ENCODE measurements at regions not wholly inside any gene's neighbourhood (a gene's known extent, or its start where the extent isn't known, plus 50 kb on each side); places are given as distances from the start of the nearest gene placed in this dataset.
"Not testable (repeated sequence)": the region's sequence is repeated elsewhere in the genome, so short reads cannot be mapped to it uniquely, and the experiment has no call there.

DNA sequence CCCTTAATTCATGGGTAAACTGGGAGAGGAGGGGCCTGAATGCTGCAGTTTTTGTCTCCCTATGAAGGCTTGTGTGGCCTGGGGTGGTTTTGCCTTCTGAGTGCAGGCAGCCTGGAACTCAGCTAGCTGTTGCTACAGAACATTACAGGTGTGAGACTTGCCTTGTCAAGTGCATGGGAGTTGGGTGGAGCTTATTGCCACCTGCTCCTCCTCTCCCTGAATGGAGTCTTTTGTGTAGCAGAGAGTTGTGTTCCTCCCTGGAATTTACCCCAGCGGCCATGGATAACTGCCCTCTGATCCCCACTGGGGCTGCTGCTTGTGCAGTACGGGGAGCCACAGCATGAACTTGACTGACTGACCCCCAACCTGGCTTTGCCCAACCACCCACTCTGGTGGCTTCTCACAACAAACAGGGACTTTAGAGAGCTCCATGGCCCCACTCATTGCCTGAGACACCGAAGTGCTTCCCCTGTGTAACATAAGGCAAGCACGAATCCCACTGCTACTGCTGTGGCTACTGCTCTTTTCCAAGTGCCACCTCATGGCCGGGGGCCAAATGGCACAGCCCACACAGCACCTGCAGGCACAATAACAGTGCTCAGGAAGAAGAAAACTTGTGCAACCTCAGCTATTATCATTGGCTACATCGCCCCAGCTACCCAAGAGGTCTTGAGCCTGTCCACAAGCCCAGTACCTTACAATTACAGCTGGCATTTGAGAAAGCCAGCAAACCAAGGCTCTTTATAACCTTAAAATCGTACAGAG lies 942.9 kb downstream of the CDH18 start:
- DNase-seq (ENCODE audit: low read depth, low spot score), result no peak

DNA sequence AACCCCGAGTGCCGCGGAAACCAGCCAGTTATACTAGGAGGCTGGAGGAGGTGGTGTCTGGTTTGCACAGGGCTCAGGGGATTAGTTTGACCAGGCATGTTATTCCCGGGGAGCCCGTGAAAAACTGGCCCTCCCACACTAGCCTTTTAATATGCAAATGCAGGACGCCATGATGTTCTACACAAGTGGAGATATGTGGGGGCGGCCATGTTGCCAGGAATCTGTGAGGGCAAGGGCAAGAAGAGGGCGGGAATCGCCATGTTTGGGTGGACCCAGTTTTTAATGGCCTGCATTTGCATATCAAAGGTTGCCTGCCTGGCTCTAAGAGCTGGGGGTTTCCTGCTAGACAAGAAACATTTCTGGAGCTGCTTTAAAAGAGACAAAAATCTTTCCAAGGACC lies 940.7 kb downstream of the CDH18 start:
- DNase-seq (ENCODE audit: low read depth, low spot score), result no peak

DNA sequence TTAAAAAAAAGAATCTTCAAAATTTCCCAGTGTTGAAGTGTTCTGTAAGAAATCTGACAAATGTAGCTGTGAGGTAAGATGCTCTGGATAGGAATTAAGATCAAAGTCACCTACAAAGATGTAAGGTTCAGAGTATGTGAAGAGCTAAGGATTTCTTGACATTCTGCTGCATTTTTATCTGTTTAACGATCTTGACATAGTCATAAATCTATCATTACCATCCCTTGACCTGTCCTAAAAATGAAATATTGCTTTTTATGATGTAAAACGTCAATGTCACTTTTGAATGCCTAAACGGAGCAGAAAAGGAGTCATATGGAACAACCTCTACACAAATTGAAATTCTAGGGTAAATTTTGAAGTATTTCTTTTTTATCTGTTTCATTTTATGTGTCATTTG lies 939.3 kb downstream of the CDH18 start:
- DNase-seq (ENCODE audit: low read depth, low spot score), result no peak

DNA sequence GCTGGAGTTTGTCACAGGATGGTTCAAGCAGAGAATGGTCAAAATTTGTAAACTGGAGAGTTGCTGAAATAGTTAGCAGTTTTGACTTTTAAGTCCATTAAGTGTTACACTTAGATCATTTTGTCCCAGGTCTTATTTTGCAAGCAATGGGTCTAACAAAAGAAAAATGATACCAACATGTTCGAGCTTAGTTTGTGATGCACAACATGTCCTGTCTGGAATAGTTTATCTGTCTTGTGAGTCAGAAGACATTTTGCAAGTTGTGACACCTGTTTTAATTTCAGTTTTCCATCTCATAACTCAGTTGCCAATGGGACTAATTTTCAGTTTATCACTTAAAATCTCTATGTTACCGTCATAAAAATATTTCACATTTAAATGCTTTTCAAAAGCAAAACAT lies 929.8 kb downstream of the CDH18 start:
- no peak for DNase-seq (ENCODE audit: low read depth, low spot score)

DNA sequence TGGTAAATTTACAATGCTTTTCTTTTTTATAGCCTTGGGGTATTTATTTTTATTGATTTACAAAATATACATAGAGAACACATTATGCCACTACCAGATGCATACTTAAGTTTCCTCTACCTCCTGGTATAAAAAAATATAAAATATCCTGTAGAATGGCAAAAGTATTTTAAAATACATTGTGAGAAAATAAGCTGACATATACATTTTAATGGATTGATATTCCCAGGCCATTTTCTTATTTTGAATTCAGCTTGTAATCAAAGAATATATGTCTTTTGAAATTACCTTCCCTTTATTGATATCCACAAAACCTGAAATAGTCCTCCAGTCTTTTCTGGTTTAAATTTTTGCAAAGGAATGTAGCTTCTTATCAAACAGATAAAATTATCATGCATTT lies 923.9 kb downstream of the CDH18 start:
- no peak for DNase-seq (ENCODE audit: low read depth, low spot score)

DNA sequence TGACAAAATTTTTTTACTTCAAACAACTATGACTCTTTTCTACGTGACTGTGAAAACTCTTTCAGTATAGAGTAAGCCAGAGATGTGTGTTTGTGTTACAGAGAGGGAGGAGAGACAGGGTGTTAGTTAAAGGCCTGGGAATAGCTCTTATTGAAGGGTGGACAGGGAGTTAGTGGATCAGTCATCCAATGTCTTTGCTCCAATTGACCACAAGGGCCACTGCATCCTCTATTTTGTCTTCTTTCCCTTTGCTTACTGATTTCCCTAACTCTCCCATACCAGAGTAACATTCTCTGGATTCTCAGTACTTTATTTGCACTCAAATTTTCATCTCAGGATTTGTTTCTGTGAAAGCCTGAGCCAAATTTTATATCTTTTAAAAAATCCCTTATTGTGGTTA lies 920.3 kb downstream of the CDH18 start:
- no peak for DNase-seq (ENCODE audit: low read depth, low spot score)

DNA sequence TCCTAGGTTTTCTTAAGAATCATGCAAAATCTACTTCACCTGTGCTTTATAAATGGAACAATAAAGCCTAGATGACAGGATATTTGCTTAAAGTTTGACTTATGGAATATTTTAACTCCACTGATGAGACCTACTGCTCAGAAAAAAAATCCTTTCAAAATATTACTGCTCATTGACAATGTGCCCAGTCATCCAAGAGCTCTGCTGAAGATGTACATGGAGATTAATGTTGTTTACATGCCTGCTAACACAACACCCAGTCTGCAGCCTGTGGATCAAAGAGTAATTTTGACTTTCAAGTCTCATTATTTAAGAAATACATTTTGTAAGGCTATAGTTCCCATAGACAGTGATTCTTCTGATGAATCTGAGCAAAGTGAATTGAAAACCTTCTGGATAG lies 889.6 kb downstream of the CDH18 start:
- no peak for DNase-seq (ENCODE audit: low read depth, low spot score)

DNA sequence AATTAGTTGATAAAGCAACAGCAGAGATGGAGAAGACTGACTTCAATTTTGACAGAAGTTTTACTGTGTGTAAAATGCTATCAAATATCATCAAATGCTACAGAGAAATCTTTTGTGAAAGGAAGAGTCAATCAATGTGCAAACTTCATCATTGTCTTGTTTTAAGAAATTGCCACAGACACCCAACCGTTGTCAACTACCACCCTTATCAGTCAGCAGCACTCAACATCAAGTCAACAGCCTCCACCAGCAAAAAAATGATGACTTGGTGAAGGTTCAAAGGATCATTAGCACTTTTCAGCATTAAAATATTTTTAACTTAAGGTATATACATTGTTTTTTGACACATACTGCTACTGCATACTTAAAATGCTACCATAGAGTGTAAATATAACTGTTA lies 888.8 kb downstream of the CDH18 start:
- DNase-seq (ENCODE audit: low read depth, low spot score), result no peak

DNA sequence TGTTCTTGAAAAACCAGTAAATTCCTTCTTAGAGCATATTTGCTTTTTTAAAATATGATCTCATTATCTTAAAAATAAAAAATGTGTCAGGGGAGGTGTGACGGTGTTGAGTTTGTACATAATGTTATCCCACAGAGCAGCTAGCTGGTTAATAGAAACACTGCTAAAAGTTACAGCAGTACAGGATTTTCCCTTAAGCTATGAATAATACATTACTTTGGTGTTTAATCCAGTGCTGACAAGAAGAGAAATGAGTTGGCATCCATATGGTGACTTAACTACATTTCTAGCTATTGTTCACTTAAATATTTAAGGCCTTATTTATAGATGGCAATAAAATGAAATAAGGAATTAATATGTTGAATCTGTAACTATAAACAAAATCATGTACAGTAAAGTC lies 883.1 kb downstream of the CDH18 start:
- DNase-seq (ENCODE audit: low read depth, low spot score), result no peak

DNA sequence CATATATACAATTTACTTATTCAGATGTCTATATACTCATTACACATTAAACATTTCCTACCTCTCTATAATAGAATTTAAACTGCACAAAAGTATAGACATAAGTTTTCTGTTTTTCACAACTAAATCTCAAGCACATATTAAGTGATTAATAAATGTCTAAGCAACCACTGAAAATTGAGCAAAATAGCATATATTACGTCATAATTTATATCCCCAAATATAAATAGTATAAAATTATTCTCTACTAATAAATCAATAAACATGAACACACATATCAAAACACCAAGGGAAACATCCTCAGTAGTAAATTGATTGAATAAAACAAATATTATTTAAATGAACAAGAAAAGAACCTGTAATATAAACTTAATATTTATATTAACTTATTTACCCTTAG lies 865.1 kb downstream of the CDH18 start:
- DNase-seq (ENCODE audit: low read depth, low spot score), result no peak

DNA sequence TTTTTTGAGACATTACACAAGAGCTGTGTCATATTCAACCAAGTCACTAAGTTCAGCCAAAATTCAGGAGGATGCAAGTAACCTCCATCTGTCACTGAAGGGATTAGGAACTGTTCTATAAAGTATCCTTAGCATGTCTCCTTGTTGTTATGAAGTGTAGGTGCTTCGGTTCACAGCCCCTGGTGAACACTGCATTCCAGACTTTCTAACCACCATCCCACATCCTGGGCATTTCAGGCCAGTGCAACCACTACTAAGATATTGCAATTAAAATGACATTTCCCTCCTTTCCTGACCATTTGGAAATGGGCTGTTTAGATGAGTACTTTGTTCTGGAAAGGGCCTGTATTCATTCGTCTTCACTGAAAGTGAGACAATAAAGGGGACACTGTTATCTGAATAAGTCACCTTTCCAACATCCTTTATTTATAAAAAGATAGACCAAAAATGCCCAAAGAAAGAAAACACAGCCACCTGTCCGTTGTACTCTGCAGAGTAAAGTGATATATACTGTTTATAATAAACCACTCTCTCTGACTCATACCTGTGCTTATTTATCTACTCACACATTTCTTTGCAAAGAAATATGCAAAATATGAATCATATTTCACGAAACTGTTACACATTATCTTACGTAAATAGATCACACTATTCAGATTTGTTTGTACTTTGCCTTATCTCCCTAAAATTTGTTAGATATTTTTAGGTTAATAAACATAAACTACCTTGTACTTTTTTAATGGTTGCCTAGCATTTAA lies 861.9 kb downstream of the CDH18 start:
- peak; percentile 19 for DNase-seq (ENCODE audit: low read depth, low spot score)

DNA sequence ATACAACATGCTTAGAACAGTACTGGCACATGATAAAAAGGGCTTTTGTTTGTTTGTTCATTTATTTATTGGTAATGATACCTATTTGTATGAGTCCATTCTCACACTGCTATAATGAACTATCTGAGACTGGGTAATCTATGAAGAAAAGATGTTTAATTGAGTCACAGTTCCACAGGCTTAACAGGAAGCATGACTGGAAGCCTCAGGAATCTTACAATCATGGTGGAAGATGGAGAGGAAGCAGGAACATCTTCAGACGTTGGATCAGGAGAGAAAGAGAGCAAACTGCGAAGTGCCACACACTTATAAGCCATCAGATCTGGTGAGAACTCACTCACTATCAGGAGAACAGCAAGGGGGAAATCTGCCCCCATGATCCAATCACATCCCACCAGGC lies 847.7 kb downstream of the CDH18 start:
- no peak for DNase-seq (ENCODE audit: low read depth, low spot score)

DNA sequence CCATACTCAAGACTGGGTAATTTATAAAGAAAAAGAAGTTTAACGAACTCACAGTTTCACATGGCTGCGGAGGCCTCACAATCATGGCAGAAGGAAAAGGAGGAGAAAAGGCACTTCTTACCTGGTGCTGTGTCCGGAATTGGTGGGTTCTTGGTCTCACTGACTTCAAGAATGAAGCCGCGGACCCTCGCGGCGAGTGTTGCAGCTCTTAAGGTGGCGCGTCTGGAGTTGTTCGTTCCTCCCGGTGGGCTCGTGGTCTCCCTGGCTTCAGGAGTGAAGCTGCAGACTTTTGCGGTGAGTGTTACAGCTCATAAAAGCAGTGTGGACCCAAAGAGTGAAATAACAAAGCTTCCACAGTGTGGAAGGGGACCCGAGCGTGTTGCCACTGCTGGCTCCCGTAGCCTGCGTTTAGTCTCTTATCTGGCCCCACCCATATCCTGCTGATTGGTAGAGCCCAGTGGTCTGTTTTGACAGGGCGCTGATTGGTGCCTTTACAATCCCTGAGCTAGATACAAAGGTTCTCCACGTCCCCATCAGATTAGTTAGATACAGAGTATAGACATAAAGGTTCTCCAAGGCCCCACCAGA lies 846.0 kb downstream of the CDH18 start:
- DNase-seq (ENCODE audit: low read depth, low spot score), result not testable (repeated sequence)

DNA sequence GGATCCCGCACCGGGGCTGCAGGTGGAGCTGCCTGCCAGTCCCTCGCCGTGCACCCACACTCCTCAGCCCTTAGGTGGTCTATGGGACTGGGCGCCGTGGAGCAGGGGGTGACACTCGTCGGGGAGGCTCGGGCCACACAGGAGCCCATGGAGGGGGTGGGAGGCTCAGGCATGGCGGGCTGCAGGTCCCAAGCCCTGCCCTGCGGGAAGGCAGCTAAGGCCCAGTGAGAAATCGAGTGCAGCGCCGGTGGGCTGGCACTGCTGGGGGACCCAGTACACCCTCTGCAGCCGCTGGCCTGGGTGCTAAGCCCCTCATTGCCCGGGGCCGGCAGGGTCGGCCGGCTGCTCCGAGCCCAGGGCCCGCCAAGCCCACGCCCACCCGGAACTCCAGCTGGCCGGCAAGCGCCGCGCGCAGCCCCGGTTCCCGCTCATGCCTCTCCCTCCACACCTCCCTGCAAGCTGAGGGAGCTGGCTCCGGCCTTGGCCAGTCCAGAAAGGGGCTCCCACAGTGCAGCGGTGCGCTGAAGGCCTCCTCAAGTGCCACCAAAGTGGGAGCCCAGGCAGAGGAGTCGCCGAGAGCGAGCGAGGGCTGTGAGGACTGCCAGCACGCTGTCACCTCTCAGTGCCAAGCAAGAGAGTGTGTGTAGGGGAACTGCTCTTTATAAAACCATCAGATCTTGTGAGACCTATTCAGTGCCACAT lies 845.1 kb downstream of the CDH18 start:
- DNase-seq (ENCODE audit: low read depth, low spot score), result not testable (repeated sequence)

DNA sequence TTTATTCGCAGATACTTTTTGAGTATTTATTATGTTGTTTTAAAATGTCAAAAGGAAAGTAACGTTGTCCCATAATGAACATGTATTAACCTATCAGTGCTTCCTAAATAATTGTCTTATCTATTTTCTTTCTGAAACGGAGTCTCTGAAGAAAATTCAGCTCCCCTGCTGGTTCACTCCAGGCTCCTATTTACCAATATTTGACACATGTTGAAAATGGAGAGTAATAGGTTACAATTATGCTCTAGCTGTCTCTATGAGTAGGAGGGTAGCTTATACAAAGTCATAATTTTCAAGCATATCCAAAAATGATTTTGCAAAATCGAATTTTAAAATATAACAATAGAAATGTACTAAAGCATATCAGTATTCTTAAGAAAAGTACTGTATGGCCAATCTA lies 844.1 kb downstream of the CDH18 start:
- DNase-seq (ENCODE audit: low read depth, low spot score), result no peak

DNA sequence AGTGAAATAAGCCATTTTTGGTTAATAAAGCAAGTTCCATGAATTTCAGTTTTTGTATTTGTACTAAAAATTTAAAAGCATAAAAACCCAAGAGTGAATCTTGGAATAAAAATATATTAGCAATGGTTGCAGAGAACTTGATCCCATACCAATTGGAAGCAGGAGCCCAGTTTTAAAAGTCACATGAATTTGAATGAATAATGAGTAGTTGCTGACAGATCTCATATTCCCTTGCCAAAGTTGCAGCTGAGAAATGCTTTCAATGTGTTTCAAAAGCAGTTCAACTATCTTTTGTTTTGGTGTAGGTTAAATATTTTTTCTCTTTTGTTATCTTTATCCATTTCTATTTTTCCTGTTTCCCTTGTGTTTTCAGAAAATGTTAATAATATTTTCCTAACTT lies 818.6 kb downstream of the CDH18 start:
- no peak for DNase-seq (ENCODE audit: low read depth, low spot score)

DNA sequence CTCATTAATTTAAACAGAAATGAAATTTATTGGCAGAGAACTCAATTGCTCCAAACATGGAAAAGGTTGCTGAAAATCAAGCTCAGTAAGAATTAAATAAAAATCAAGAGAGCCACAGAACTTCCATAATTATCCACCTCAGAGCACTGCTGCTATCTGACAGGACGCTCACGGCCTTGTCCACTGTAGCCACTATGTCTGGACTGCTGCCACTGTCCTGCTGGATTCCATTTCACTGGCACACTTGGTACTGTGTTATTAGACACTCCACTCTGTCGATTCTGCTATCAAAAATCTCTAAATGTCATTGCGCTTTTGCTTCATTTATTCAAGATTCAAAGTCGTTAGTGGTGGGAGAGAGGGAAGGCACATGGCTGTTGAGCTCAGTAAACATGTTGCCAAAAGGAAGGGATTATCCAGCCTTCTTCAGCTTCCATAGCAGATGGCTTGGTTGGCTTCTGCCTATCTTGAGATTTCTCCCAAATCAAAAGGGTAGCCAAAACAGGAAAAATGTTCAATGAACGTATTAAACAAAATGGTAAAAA lies 815.0 kb downstream of the CDH18 start:
- no peak for DNase-seq (ENCODE audit: low read depth, low spot score)

DNA sequence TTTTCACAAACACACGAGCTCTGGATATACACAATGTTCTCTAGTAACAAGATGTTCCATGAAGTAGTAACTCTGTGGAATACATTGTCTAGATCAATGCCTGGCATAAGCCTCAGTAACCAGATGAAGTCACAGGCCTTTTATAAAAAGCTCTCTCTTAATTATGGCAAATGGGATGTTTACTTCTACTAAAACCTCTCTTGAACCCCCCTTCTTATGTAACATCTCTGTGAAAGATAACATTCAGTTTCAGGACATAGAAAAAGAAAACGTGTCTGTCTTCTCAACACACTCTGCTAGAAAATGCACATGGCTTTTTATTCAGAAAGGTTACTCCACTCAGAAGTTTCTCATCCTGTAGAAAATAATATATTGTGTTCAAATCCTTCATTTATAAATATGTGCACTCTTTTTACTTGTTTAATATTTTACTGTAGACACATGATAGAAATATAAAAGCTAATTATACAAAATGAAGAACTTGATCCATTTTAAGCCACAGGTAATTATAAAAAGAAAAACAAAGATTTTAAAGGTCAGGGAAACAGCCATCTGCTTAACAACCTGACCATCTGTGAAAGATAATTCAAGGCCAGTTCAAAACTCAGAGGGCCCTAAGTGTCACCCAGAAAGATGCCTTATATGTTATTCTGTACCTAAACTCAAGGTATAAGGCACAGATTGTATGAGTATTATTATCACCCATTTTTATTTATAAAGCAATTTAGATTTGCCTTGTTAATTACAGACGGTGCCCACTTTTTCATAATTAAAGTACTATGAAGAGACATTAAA lies 812.0 kb downstream of the CDH18 start:
- no peak for DNase-seq (ENCODE audit: low read depth, low spot score)

DNA sequence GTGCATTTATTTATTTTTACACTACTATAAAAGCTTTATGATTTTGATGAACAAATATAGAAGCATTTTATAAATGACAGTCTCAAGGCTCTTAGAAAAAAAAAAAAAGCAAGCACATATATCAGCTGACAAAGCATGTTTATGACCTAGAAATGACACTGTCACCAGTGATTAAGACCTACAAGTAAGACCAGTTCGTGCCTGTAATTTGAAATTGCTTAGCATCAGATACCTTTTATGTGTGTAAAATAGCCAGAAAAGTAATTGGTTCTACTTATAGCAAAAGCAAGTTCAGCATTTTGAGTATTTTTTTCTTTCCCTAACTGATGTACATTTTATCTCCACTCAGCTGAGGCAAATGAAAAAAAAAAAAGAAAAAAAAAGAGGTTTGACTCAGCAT lies 808.4 kb downstream of the CDH18 start:
- no peak for DNase-seq (ENCODE audit: low read depth, low spot score)

DNA sequence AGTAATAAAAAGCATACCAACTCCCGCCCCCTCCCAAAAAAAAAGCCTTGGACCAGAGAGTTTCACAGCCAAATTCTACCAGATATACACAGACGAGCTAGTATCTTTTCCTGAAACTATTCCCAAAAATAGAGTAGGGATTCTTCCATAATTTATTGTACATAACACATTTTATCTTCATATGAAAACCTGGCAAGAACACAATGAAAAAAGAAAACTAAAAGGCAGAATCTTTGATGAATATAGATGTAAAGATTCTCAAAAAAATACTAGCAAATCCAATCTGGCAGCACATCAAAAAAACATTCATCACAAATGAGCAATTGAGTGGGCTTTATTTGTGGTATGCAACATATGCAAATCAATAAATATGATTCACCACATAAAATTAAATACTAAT lies 798.8 kb downstream of the CDH18 start:
- DNase-seq (ENCODE audit: low read depth, low spot score), result no peak

DNA sequence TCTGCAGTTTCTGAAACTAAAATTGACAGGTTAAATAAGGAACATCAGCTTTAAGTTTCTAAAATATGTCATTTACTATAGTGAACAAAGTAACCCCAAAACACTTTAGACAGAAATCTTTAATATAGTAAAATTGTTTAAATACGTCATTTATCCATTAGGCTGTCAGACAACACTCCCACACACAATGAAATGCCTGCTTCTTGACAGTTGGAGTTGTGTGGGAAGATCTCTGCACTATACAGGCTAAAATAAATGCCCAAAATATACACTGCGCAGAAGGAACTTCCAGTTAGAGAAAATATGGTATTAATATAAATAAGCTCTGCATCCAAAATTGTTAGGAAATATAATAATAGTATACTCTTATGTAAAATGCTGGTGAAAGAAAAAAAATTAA lies 794.4 kb downstream of the CDH18 start:
- no peak for DNase-seq (ENCODE audit: low read depth, low spot score)
